Trophoblast cell (in vitro differentiated cells and primary cell): ENCODE measurements at regions not wholly inside any gene's neighbourhood (a gene's known extent, or its start where the extent isn't known, plus 50 kb on each side); places are given as distances from the start of the nearest gene placed in this dataset.

Source experiments
- DNase-seq, 2 donors: peaks; one replicate each; pipeline ENCODE4 v3.0.0-alpha.2; 2016
- H2AFZ ChIP-seq: 2 replicates; pipeline ENCODE4 v1.6.1; 2013; ENCODE audit warnings: low read length, moderate library complexity, mild to moderate bottlenecking; ENCODE audit not compliant: insufficient read depth, poor library complexity
- H2AK5ac ChIP-seq: 2 replicates; pipeline ENCODE4 v1.6.1; 2013; ENCODE audit warnings: mild to moderate bottlenecking, low read length
- H2BK120ac ChIP-seq: 2 replicates; pipeline ENCODE4 v1.6.1; 2013; ENCODE audit warnings: low read length, mild to moderate bottlenecking, moderate library complexity; ENCODE audit not compliant: insufficient read depth, poor library complexity
- H2BK12ac ChIP-seq: 2 replicates; pipeline ENCODE4 v1.6.1; 2013; ENCODE audit warnings: mild to moderate bottlenecking, low read length, moderate library complexity
- H2BK5ac ChIP-seq: 2 replicates; pipeline ENCODE4 v1.6.1; 2013; ENCODE audit warnings: low read length, low read depth, moderate library complexity, mild to moderate bottlenecking; ENCODE audit not compliant: poor library complexity
- H3K14ac ChIP-seq: 2 replicates; pipeline ENCODE4 v1.6.1; 2013; ENCODE audit warnings: mild to moderate bottlenecking, low read length
- H3K18ac ChIP-seq: 2 replicates; pipeline ENCODE4 v1.6.1; 2013; ENCODE audit warnings: mild to moderate bottlenecking, low read length
- H3K23ac ChIP-seq: 2 replicates; pipeline ENCODE4 v1.6.1; 2013; ENCODE audit warnings: low read length
- H3K27ac ChIP-seq: 2 replicates; pipeline ENCODE4 v1.5.1; 2013; ENCODE audit warnings: low read depth, mild to moderate bottlenecking, inconsistent platforms, low read length, moderate library complexity
- H3K27me3 ChIP-seq: 2 replicates; pipeline ENCODE4 v1.6.1; 2013; ENCODE audit warnings: inconsistent platforms, mild to moderate bottlenecking, low read length, moderate library complexity; ENCODE audit not compliant: insufficient read depth
- H3K36me3 ChIP-seq, 2 experiments: 1 replicate in 1 of 2; 2 replicates in 1 of 2; pipeline ENCODE4 v1.6.1; 2013; ENCODE audit warnings: low read length in 2 of 2, mild to moderate bottlenecking in 2 of 2, moderate library complexity in 1 of 2; ENCODE audit not compliant: insufficient read depth in 2 of 2, control insufficient read depth in 1 of 2
- H3K4ac ChIP-seq: 2 replicates; pipeline ENCODE4 v1.6.1; 2013; ENCODE audit warnings: low read depth, mild to moderate bottlenecking, low read length, moderate library complexity
- H3K4me1 ChIP-seq, 2 experiments: 1 replicate in 1 of 2; 2 replicates in 1 of 2; pipeline ENCODE4 v1.6.1; 2013; ENCODE audit warnings: low read length in 2 of 2, mild to moderate bottlenecking in 2 of 2, moderate library complexity in 1 of 2; ENCODE audit not compliant: insufficient read depth in 2 of 2, control insufficient read depth in 1 of 2
- H3K4me2 ChIP-seq: 2 replicates; pipeline ENCODE4 v1.6.1; 2013; ENCODE audit warnings: inconsistent platforms, mild to moderate bottlenecking, low read length, moderate library complexity
- H3K4me3 ChIP-seq: 2 replicates; pipeline ENCODE4 v1.5.1; 2013; ENCODE audit warnings: mild to moderate bottlenecking, low read depth, low read length, inconsistent platforms
- H3K79me1 ChIP-seq: one replicate; pipeline ENCODE4 v1.6.1; 2013; ENCODE audit warnings: low read length
- H3K79me2 ChIP-seq: 2 replicates; pipeline ENCODE4 v1.6.1; 2013; ENCODE audit warnings: low read length, mild to moderate bottlenecking; ENCODE audit not compliant: control insufficient read depth, insufficient read depth, poor library complexity
- H3K9ac ChIP-seq: 2 replicates; pipeline ENCODE4 v1.6.1; 2013; ENCODE audit warnings: mild to moderate bottlenecking, low read length
- H3K9me3 ChIP-seq: 2 replicates; pipeline ENCODE4 v1.6.1; 2013; ENCODE audit warnings: low read depth, mild to moderate bottlenecking, control low read depth, inconsistent platforms, low read length; ENCODE audit not compliant: insufficient read depth
- H4K12ac ChIP-seq: 2 replicates; pipeline ENCODE4 v1.6.1; 2013; ENCODE audit warnings: low read depth, mild to moderate bottlenecking, low read length, moderate library complexity
- H4K8ac ChIP-seq: 2 replicates; pipeline ENCODE4 v1.6.1; 2013; ENCODE audit warnings: low read depth, mild to moderate bottlenecking, low read length, moderate library complexity
- H4K91ac ChIP-seq: one replicate; pipeline ENCODE4 v1.6.1; 2013; ENCODE audit warnings: low read depth, mild to moderate bottlenecking, low read length, moderate library complexity
- WGBS: extraction: QIAGEN DNeasy Blood & Tissue Kit; methylation state at CpG from one replicate; pipeline ENCODE4 v1.1.7; 2013; ENCODE audit warnings: missing lambda C conversion rate; ENCODE audit not compliant: insufficient read length, insufficient coverage; ENCODE audit errors: extremely low coverage; 5-methylcytosine and 5-hydroxymethylcytosine counted together

DNA sequence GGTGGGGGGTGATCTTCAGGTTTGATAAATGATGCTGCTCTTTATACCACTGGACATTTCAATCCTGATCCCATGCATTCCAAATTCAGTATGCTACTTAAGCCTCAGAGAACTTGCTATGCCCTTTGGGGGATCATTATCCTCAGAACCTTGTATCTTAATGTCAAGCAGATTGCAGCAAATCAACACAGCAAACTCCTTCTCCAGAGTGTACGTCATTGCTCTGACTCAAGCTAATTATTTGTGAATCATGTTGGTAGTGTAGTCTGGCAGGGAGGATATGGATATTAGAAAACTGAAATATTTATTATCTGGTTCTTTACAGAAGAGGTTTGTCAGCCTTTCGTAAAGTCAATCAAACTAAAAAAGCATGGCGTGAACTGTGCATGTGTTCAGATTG, 562.5 kb upstream of the FAM98A start:
- H3K4me2 ChIP-seq: no peak overlapping the region
- no peak overlapping the region for H2AK5ac ChIP-seq
- no peaks in the 10 kb centered on the region for H3K9me3 ChIP-seq
- H4K8ac ChIP-seq: no peak overlapping the region
- no peak overlapping the region for H3K14ac ChIP-seq
- no peak overlapping the region for H3K9ac ChIP-seq
- no peaks in the 10 kb centered on the region for H3K79me1 ChIP-seq
- no CpG with 5 or more reads among the region's 3 CpGs for WGBS
- H3K36me3 ChIP-seq: no peaks in the 10 kb centered on the region
- H2BK5ac ChIP-seq: no peak overlapping the region
- H4K91ac ChIP-seq: no peak overlapping the region
- no peak overlapping the region for H2AFZ ChIP-seq
- H3K4ac ChIP-seq: no peak overlapping the region
- DNase-seq: no peak
- no peak overlapping the region for H4K12ac ChIP-seq
- no peak overlapping the region for H3K27ac ChIP-seq
- H2BK12ac ChIP-seq: no peak overlapping the region
- no peak overlapping the region for H3K4me3 ChIP-seq
- H3K4me1 ChIP-seq: no peaks in the 10 kb centered on the region
- H3K27me3 ChIP-seq: no peaks in the 10 kb centered on the region
- no peak overlapping the region for H2BK120ac ChIP-seq
- H3K18ac ChIP-seq: no peak overlapping the region
- no peaks in the 10 kb centered on the region for H3K79me2 ChIP-seq
- H3K23ac ChIP-seq: no peak overlapping the region

GRCh38 chr2:34159901-34160300, 560.8 kb upstream of the FAM98A start:
- H4K91ac ChIP-seq: no peak overlapping the region
- no peak overlapping the region for H4K8ac ChIP-seq
- no peak overlapping the region for H3K4me3 ChIP-seq
- no peaks in the 10 kb centered on the region for H3K36me3 ChIP-seq
- H3K27me3 ChIP-seq: no peaks in the 10 kb centered on the region
- no peaks in the 10 kb centered on the region for H3K4me1 ChIP-seq
- no peak overlapping the region for H3K4ac ChIP-seq
- no peak overlapping the region for H2AFZ ChIP-seq
- no peak overlapping the region for H3K23ac ChIP-seq
- no peaks in the 10 kb centered on the region for H3K79me1 ChIP-seq
- H3K79me2 ChIP-seq: no peaks in the 10 kb centered on the region
- H3K9ac ChIP-seq: no peak overlapping the region
- no peak overlapping the region for H2BK120ac ChIP-seq
- no peak overlapping the region for H4K12ac ChIP-seq
- DNase-seq: no peak
- WGBS: no CpG with 5 or more reads among the region's 2 CpGs
- H2BK5ac ChIP-seq: no peak overlapping the region
- H3K27ac ChIP-seq: no peak overlapping the region
- no peak overlapping the region for H2AK5ac ChIP-seq
- H3K14ac ChIP-seq: no peak overlapping the region
- no peaks in the 10 kb centered on the region for H3K9me3 ChIP-seq
- H2BK12ac ChIP-seq: no peak overlapping the region
- no peak overlapping the region for H3K18ac ChIP-seq
- H3K4me2 ChIP-seq: no peak overlapping the region

GRCh38 chr2:34153484-34153883, 554.4 kb upstream of the FAM98A start:
- Histone ChIP-seq H2BK12ac (no peak overlapping the region), H3K9ac (no peak overlapping the region), H3K4me1 (no peaks in the 10 kb centered on the region), H3K4me2 (no peak overlapping the region), H3K79me1 (no peaks in the 10 kb centered on the region), H4K12ac (no peak overlapping the region), H2BK120ac (no peak overlapping the region), H2AFZ (no peak overlapping the region), H3K18ac (no peak overlapping the region), H3K9me3 (no peaks in the 10 kb centered on the region), H3K4me3 (no peak overlapping the region), H3K36me3 (no peaks in the 10 kb centered on the region), H4K8ac (no peak overlapping the region), H2AK5ac (no peak overlapping the region), H4K91ac (no peak overlapping the region), H3K23ac (no peak overlapping the region), H3K79me2 (no peaks in the 10 kb centered on the region), H3K14ac (no peak overlapping the region), H3K4ac (no peak overlapping the region), H3K27me3 (no peaks in the 10 kb centered on the region), H3K27ac (no peak overlapping the region), H2BK5ac (no peak overlapping the region)
- no peak for DNase-seq
- WGBS: no CpG with 5 or more reads among the region's 1 CpG

DNA sequence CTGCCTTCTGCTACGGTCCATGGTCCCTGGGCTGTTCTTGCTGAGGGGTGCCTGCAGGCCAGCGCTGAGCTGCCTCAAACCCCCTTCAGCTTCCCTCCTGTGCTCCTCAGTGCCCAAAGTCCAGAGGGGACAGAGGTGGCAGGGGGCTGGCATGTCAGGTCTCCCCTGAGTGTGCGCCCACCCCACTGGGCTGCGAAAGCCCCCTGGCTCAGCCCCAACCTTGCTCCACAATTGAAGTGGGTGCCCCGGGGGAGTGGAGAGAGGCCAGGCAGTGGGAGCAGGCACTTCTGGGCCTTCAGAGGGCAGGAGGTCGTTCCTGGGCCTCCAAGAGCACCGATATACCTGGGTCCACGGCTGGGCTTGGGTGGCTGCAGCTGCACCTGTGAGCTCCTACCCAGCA, 548.7 kb upstream of the FAM98A start:
- no peak overlapping the region for H3K4me3 ChIP-seq
- no peaks in the 10 kb centered on the region for H3K27me3 ChIP-seq
- no peak overlapping the region for H3K23ac ChIP-seq
- H3K14ac ChIP-seq: no peak overlapping the region
- H3K36me3 ChIP-seq: no peaks in the 10 kb centered on the region
- WGBS: no CpG with 5 or more reads among the region's 8 CpGs
- H2AFZ ChIP-seq: no peak overlapping the region
- H2BK120ac ChIP-seq: no peak overlapping the region
- no peak overlapping the region for H2BK12ac ChIP-seq
- no peak overlapping the region for H3K27ac ChIP-seq
- no peaks in the 10 kb centered on the region for H3K79me2 ChIP-seq
- no peak for DNase-seq
- H3K4me2 ChIP-seq: no peak overlapping the region
- H4K12ac ChIP-seq: no peak overlapping the region
- H3K79me1 ChIP-seq: no peaks in the 10 kb centered on the region
- H2BK5ac ChIP-seq: no peak overlapping the region
- H3K18ac ChIP-seq: no peak overlapping the region
- no peak overlapping the region for H4K91ac ChIP-seq
- H2AK5ac ChIP-seq: no peak overlapping the region
- H3K9ac ChIP-seq: no peak overlapping the region
- no peak overlapping the region for H4K8ac ChIP-seq
- no peaks in the 10 kb centered on the region for H3K4me1 ChIP-seq
- H3K9me3 ChIP-seq: peaks cover 5% of the 10 kb centered on the region
- no peak overlapping the region for H3K4ac ChIP-seq
